ENCODE measurements at regions not wholly inside any gene's neighbourhood (a gene's known extent, or its start where the extent isn't known, plus 50 kb on each side); places are given as distances from the start of the nearest gene placed in this dataset.

DNA sequence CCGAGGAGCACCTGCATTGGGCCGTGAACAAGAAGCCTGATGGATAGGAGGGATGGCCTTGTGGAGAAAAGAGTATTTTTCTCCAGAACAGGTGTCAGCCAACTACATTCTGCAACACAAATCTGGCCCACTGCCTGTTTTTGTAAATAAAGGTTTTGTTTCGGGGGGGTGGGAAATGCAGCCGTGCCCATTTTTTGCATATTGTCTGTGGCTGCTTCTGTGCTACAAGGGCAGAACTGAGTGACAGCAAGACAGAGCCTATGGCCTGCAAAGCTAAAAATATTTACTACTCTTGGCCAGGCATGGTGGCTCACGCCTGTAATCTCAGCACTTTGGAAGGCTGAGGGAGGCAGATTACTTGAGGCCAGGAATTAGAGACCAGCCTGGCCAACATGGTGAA, 95.9 kb upstream of the AKAP13 start:
- TF ChIP-seq CTCF (IDR thresholded peaks at IDR 0.05; ENCODE audit: low read length): no peak
- TF ChIP-seq EZH2phosphoT487 (IDR thresholded peaks at IDR 0.05; ENCODE audit: low read length): no peak
- no peak for TF ChIP-seq EZH2 (optimal IDR thresholded peaks at IDR 0.05; ENCODE audit: low read depth, low read length)
